Liver (tissue), 8 donors: ENCODE measurements at regions not wholly inside any gene's neighbourhood (a gene's known extent, or its start where the extent isn't known, plus 50 kb on each side); places are given as distances from the start of the nearest gene placed in this dataset.
A peak's percentile ranks its signal among the peaks of the same experiment; 100 is the strongest.

ENCODE experiments used
- DNase-seq: peaks from one replicate; pipeline ENCODE4 v3.0.0-alpha.2; 2017; ENCODE audit warnings: low spot score
- H3K27ac ChIP-seq, 2 donors: one replicate each; pipeline ENCODE4 v1.7.0; 2013; ENCODE audit warnings: inconsistent platforms in 2 of 2, low read length in 2 of 2, control low read depth in 1 of 2, low read depth in 1 of 2, mild to moderate bottlenecking in 1 of 2
- H3K27me3 ChIP-seq, 4 donors: one replicate each; pipeline versions ENCODE4 v1.6.1 to v1.7.0; 2013; ENCODE audit warnings: low read length in 3 of 4, inconsistent platforms in 1 of 4, mild to moderate bottlenecking in 1 of 4, moderate library complexity in 1 of 4; ENCODE audit not compliant: control insufficient read depth in 4 of 4, insufficient read depth in 4 of 4
- H3K36me3 ChIP-seq, 4 donors: one replicate each; pipeline versions ENCODE4 v1.6.1 to v1.7.0; 2013; ENCODE audit warnings: low read length in 3 of 4, mild to moderate bottlenecking in 3 of 4, low read depth in 1 of 4, moderate library complexity in 1 of 4; ENCODE audit not compliant: control insufficient read depth in 4 of 4, insufficient read depth in 3 of 4
- H3K4me1 ChIP-seq, 4 donors: one replicate each; pipeline versions ENCODE4 v1.6.1 to v1.7.0; 2013; ENCODE audit warnings: low read length in 3 of 4, mild to moderate bottlenecking in 3 of 4, moderate library complexity in 1 of 4; ENCODE audit not compliant: control insufficient read depth in 4 of 4, insufficient read depth in 4 of 4
- H3K4me3 ChIP-seq, 3 donors: one replicate each; pipeline versions ENCODE4 v1.6.1 to v1.7.0; 2013; ENCODE audit warnings: low read length in 3 of 3, control low read depth in 1 of 3, low read depth in 1 of 3, mild to moderate bottlenecking in 1 of 3
- H3K9ac ChIP-seq, 2 donors: one replicate each; pipeline ENCODE4 v1.7.0; 2013; ENCODE audit warnings: low read length in 2 of 2, mild to moderate bottlenecking in 2 of 2, moderate library complexity in 2 of 2, control low read depth in 1 of 2, low read depth in 1 of 2
- H3K9me3 ChIP-seq, 4 donors: one replicate each; pipeline versions ENCODE4 v1.6.1 to v1.7.0; 2013; ENCODE audit warnings: low read length in 3 of 4; ENCODE audit not compliant: control insufficient read depth in 4 of 4
- FOXA2 ChIP-seq: IDR thresholded peaks from 2 replicates; pipeline ENCODE4 v1.6.1; 2016; ENCODE audit warnings: antibody characterized with exemption
- GABPA ChIP-seq, 2 donors: IDR thresholded peaks in 1 of 2; conservative IDR thresholded peaks in 1 of 2; 2 replicates each; pipeline ENCODE4 v1.6.1; 2016; ENCODE audit warnings: antibody characterized with exemption in 2 of 2, mild to moderate bottlenecking in 1 of 2, moderate library complexity in 1 of 2
- HNF4G ChIP-seq: IDR thresholded peaks from 2 replicates; pipeline ENCODE4 v1.6.1; 2016; ENCODE audit warnings: antibody characterized with exemption
- JUND ChIP-seq, 2 donors: IDR thresholded peaks; 2 replicates each; pipeline ENCODE4 v1.6.1; 2016; ENCODE audit warnings: antibody characterized with exemption in 2 of 2
- RAD21 ChIP-seq, 2 donors: IDR thresholded peaks; 2 replicates each; pipeline ENCODE4 v1.6.1; 2016; ENCODE audit warnings: antibody characterized with exemption in 2 of 2, mild to moderate bottlenecking in 2 of 2
- TAF1 ChIP-seq: conservative IDR thresholded peaks from 2 replicates; pipeline ENCODE4 v1.6.1; 2016; ENCODE audit warnings: antibody characterized with exemption, mild to moderate bottlenecking
- WGBS: extraction: QIAGEN DNeasy Blood & Tissue Kit; methylation state at CpG from one replicate; pipeline ENCODE4 v1.1.7; 2013; 5-methylcytosine and 5-hydroxymethylcytosine counted together
- TF ChIP-seq, protein P1 (sequence below): fragments of 150-350 bp; IDR thresholded peaks from 2 replicates; pipeline ENCODE4 v1.5.1; 2017; ENCODE audit warnings: improper control_type of control experiment, low read depth, low read length; ENCODE audit not compliant: missing input control
- TF ChIP-seq, protein P2 (sequence below): IDR thresholded peaks from 2 replicates; pipeline ENCODE4 v1.6.1; 2016; ENCODE audit warnings: antibody characterized with exemption
- donor health status: healthy.
- donor health status: healthy.
- donor health status: healthy.
- donor health status: healthy.
- donor health status: healthy.

DNA sequence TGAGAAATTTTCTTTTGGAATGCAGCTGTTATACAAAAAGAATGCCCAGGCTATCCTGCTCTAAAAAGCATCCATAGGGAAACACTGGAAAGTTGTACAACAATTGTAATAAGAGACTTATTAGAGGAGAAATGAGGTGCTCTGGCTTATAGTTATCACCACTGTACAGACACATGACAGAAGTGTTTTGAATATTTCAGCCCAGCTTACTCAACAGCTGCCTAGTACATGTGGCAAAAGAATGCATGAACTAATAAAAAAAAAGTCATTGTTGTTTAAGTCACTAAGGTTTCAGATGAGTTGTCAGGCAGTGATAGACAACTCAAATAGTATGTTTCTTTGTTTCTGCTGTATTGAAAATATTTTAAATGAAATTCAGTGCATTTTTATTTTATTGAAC lies 307.7 kb downstream of the GPM6A start:
- Histone ChIP-seq H3K36me3 (no peaks in the 10 kb centered on the region), H3K27me3 (no peaks in the 10 kb centered on the region), H3K27ac (no peak overlapping the region), H3K4me1 (no peaks in the 10 kb centered on the region), H3K4me3 (no peak overlapping the region), H3K9me3 (no peaks in the 10 kb centered on the region), H3K9ac (no peak overlapping the region)
- DNase-seq: no peak
- TF ChIP-seq FOXA2: no peak

DNA sequence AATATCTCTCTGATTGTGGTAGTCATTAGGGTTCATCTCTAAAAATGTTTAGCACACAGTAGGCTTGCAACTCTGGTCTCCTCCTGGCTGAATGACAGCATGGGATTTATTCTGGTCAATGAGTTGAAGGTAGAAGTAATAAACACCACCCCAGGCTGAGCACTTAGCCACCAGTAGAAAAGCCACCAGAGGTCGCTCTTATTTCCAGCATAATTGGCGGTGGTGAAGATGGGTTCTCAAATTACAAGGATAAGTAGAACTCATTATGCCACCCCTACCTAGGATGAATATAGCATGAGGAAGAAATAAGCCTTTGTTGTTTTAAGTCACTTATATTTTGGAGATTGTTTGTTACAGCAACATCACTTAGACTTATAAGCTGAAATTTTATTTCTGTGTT lies 302.7 kb downstream of the GPM6A start:
- no peak for TF ChIP-seq FOXA2
- TF ChIP-seq, protein P1, sequence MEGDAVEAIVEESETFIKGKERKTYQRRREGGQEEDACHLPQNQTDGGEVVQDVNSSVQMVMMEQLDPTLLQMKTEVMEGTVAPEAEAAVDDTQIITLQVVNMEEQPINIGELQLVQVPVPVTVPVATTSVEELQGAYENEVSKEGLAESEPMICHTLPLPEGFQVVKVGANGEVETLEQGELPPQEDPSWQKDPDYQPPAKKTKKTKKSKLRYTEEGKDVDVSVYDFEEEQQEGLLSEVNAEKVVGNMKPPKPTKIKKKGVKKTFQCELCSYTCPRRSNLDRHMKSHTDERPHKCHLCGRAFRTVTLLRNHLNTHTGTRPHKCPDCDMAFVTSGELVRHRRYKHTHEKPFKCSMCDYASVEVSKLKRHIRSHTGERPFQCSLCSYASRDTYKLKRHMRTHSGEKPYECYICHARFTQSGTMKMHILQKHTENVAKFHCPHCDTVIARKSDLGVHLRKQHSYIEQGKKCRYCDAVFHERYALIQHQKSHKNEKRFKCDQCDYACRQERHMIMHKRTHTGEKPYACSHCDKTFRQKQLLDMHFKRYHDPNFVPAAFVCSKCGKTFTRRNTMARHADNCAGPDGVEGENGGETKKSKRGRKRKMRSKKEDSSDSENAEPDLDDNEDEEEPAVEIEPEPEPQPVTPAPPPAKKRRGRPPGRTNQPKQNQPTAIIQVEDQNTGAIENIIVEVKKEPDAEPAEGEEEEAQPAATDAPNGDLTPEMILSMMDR: peak; percentile 22
- peak; percentile 37 to 57 for TF ChIP-seq RAD21 (IDR thresholded peaks at IDR 0.05)
- Histone ChIP-seq H3K27ac (no peak overlapping the region), H3K27me3 (no peaks in the 10 kb centered on the region), H3K36me3 (no peaks in the 10 kb centered on the region), H3K4me1 (no peaks in the 10 kb centered on the region), H3K4me3 (no peak overlapping the region), H3K9me3 (no peaks in the 10 kb centered on the region), H3K9ac (no peak overlapping the region)
- no peak for DNase-seq
- 60% methylated on average over 2 of the region's 2 CpGs for WGBS

DNA sequence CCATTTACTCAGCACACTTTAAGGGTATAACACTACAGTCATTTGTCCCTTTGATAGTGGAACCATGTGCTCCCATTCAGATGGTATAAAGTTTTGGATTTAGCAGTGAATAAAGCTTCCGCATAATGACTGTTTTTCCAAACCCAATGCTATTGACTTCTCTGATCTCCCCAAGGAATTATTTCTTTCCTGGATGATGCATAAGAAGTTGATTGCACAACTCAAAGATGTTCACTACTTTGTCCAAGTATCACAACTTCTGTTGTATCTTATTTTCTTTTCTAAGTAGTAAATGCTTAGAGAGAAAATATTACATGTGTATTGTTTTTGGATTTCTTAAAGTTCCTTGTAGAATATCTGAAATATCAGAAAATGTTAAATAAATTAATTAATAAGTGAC lies 300.2 kb downstream of the GPM6A start:
- Histone ChIP-seq H3K36me3 (no peaks in the 10 kb centered on the region), H3K4me1 (no peaks in the 10 kb centered on the region), H3K9me3 (no peaks in the 10 kb centered on the region), H3K27me3 (no peaks in the 10 kb centered on the region), H3K9ac (no peak overlapping the region), H3K4me3 (no peak overlapping the region), H3K27ac (no peak overlapping the region)
- no peak for DNase-seq
- 96% methylated on average over 1 of the region's 1 CpG for WGBS
- no peak for TF ChIP-seq HNF4G
- TF ChIP-seq, protein P1: no peak
- no peak for TF ChIP-seq TAF1
- TF ChIP-seq JUND (IDR thresholded peaks at IDR 0.05): no peak
- TF ChIP-seq, protein P2, sequence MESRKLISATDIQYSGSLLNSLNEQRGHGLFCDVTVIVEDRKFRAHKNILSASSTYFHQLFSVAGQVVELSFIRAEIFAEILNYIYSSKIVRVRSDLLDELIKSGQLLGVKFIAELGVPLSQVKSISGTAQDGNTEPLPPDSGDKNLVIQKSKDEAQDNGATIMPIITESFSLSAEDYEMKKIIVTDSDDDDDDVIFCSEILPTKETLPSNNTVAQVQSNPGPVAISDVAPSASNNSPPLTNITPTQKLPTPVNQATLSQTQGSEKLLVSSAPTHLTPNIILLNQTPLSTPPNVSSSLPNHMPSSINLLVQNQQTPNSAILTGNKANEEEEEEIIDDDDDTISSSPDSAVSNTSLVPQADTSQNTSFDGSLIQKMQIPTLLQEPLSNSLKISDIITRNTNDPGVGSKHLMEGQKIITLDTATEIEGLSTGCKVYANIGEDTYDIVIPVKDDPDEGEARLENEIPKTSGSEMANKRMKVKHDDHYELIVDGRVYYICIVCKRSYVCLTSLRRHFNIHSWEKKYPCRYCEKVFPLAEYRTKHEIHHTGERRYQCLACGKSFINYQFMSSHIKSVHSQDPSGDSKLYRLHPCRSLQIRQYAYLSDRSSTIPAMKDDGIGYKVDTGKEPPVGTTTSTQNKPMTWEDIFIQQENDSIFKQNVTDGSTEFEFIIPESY: no peak
- TF ChIP-seq GABPA (IDR thresholded peaks at IDR 0.05 in 1 of 2, conservative IDR thresholded peaks at IDR 0.05 in 1 of 2): no peak
